ENCODE measurements at regions not wholly inside any gene's neighbourhood (a gene's known extent, or its start where the extent isn't known, plus 50 kb on each side); places are given as distances from the start of the nearest gene placed in this dataset.

GRCh38 chrX:142688256-142688655, 337.5 kb upstream of the SPANXN4 start:
- no TSS peak for BruUV-seq (replicated peaks)
- POLR2A ChIA-PET = no interaction called here
- H3K36me3 ChIP-seq (ENCODE audit: control insufficient read depth, insufficient read depth, low read length) = no peaks in the 10 kb centered on the region
- DNase-seq (ENCODE audit: low read depth, low spot score) (no peak), ATAC-seq (no peak)
- H3K27me3 ChIP-seq (ENCODE audit: control insufficient read depth, insufficient read depth, low read length) = no peaks in the 10 kb centered on the region
- H3K4me1 ChIP-seq (ENCODE audit: control insufficient read depth, insufficient read depth, low read length) = no peaks in the 10 kb centered on the region
- no peak for TF ChIP-seq TCF7L2 (IDR thresholded peaks at IDR 0.05; ENCODE audit: low read depth, low read length)
- CTCF ChIA-PET = no interaction called here
- H3K27ac ChIP-seq (ENCODE audit: low read length) = no peak overlapping the region
- H3K4me3 ChIP-seq (ENCODE audit: low read depth in 2 of 2, low read length in 2 of 2) = no peak overlapping the region
- in situ Hi-C loops (cut with HindIII; ENCODE audit: low pct_unique_long_range_greater_than_20kb, low sequenced_read_pairs) (no loop called here), intact Hi-C loops (cut with micrococcal nuclease; ENCODE audit: unreplicated experiment) (no loop called here)
- H3K9me3 ChIP-seq (ENCODE audit: control insufficient read depth, insufficient read depth, low read depth, low read length) = no peaks in the 10 kb centered on the region

GRCh38 chrX:142686653-142687283, 339.0 kb upstream of the SPANXN4 start:
- in situ Hi-C loops (cut with HindIII; ENCODE audit: low pct_unique_long_range_greater_than_20kb, low sequenced_read_pairs) = no loop called here
- ChIA-PET CTCF (no interaction called here), POLR2A (no interaction called here)
- Histone ChIP-seq H3K4me1 (ENCODE audit: control insufficient read depth, insufficient read depth, low read length) (no peaks in the 10 kb centered on the region), H3K27ac (ENCODE audit: low read length) (no peak overlapping the region), H3K36me3 (ENCODE audit: control insufficient read depth, insufficient read depth, low read length) (no peaks in the 10 kb centered on the region), H3K27me3 (ENCODE audit: control insufficient read depth, insufficient read depth, low read length) (no peaks in the 10 kb centered on the region), H3K4me3 (ENCODE audit: low read depth in 2 of 2, low read length in 2 of 2) (no peak overlapping the region), H3K9me3 (ENCODE audit: control insufficient read depth, insufficient read depth, low read depth, low read length) (no peaks in the 10 kb centered on the region)
- no peak for DNase-seq (ENCODE audit: low read depth, low spot score)
- no peak for TF ChIP-seq TCF7L2 (IDR thresholded peaks at IDR 0.05; ENCODE audit: low read depth, low read length)
- no peak for TF ChIP-seq REST (IDR thresholded peaks at IDR 0.05; ENCODE audit: insufficient read depth in 1 of 2, low read depth in 2 of 2, low read length in 1 of 2)
- no peak for TF ChIP-seq SIN3A (IDR thresholded peaks at IDR 0.05; ENCODE audit: borderline replicate concordance, insufficient read depth, low read depth, low read length)
- no peak for TF ChIP-seq POLR2AphosphoS5 (IDR thresholded peaks at IDR 0.05; ENCODE audit: low read depth, low read length)
- TF ChIP-seq CTCF (IDR thresholded peaks at IDR 0.05) = no peak
- BruUV-seq (replicated peaks) = no TSS peak
- no peak for ATAC-seq
- intact Hi-C loops (cut with micrococcal nuclease; ENCODE audit: unreplicated experiment) = no loop called here

GRCh38 chrX:142686206-142686605, 339.5 kb upstream of the SPANXN4 start:
- POLR2A ChIA-PET = no interaction called here

More at GRCh38 chrX:142686206-142686605, 339.5 kb upstream of the SPANXN4 start:
- ATAC-seq (no peak), DNase-seq (ENCODE audit: low read depth, low spot score) (no peak)
- no TSS peak for BruUV-seq (replicated peaks)
- Histone ChIP-seq H3K36me3 (ENCODE audit: control insufficient read depth, insufficient read depth, low read length) (no peaks in the 10 kb centered on the region), H3K4me1 (ENCODE audit: control insufficient read depth, insufficient read depth, low read length) (no peaks in the 10 kb centered on the region), H3K9me3 (ENCODE audit: control insufficient read depth, insufficient read depth, low read depth, low read length) (no peaks in the 10 kb centered on the region), H3K27me3 (ENCODE audit: control insufficient read depth, insufficient read depth, low read length) (no peaks in the 10 kb centered on the region), H3K4me3 (ENCODE audit: low read depth in 2 of 2, low read length in 2 of 2) (no peak overlapping the region), H3K27ac (ENCODE audit: low read length) (no peak overlapping the region)
- intact Hi-C loops (cut with micrococcal nuclease; ENCODE audit: unreplicated experiment) = no loop called here
- CTCF ChIA-PET = no interaction called here
- TF ChIP-seq TCF7L2 (IDR thresholded peaks at IDR 0.05; ENCODE audit: low read depth, low read length) (no peak), CTCF (IDR thresholded peaks at IDR 0.05) (no peak), SIN3A (IDR thresholded peaks at IDR 0.05; ENCODE audit: borderline replicate concordance, insufficient read depth, low read depth, low read length) (no peak), POLR2AphosphoS5 (IDR thresholded peaks at IDR 0.05; ENCODE audit: low read depth, low read length) (no peak), REST (IDR thresholded peaks at IDR 0.05; ENCODE audit: insufficient read depth in 1 of 2, low read depth in 2 of 2, low read length in 1 of 2) (no peak)
- in situ Hi-C loops (cut with HindIII; ENCODE audit: low pct_unique_long_range_greater_than_20kb, low sequenced_read_pairs) = no loop called here
